ENCODE measurements at regions not wholly inside any gene's neighbourhood (a gene's known extent, or its start where the extent isn't known, plus 50 kb on each side); places are given as distances from the start of the nearest gene placed in this dataset.

DNA sequence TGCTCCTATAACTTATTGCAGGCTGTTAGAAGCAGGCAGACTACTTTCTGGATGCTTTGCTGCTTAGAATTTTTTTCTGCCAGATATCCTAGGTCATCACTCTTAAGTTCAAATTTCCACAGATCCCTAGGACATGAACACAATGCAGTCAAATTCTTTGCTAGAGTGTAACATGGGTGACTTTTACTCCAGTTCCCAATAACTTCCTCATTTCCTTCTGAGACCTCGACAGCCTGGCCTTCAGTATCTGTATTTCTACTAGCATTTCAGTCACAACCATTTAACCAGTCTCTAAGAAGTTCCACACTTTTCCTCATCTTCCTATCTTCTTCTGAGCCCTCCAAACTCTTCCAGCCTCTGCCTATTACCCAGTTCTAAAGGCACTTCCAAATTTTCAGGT lies 60.4 kb upstream of the ZBED5 start:
- no peaks in the 10 kb centered on the region for H3K79me2 ChIP-seq (ENCODE audit: low read depth)
- H3K9me2 ChIP-seq (ENCODE audit: insufficient read depth), result no peaks in the 10 kb centered on the region
- H3K36me3 ChIP-seq (ENCODE audit: low read depth), result no peaks in the 10 kb centered on the region
- no peaks in the 10 kb centered on the region for H3K4me1 ChIP-seq (replicated peaks; ENCODE audit: insufficient read depth)
- DNase-seq, result no peak
- intact Hi-C loops (cut with micrococcal nuclease; ENCODE audit: unreplicated experiment), result no loop called here
- ChIA-PET CTCF (no interaction called here), POLR2A (ENCODE audit: unreplicated experiment) (no interaction called here)
- H3K4me2 ChIP-seq, result no peak overlapping the region
- peaks cover 10% of the 10 kb centered on the region; the same call in 1 of the 2 replicates for H3K9me3 ChIP-seq (ENCODE audit: insufficient read depth, low read depth)
- no peaks in the 10 kb centered on the region for H4K20me1 ChIP-seq (ENCODE audit: insufficient read depth)
- no TSS peak for BruUV-seq (replicated peaks)
- no peak overlapping the region for H3K27ac ChIP-seq
- no peak overlapping the region for H3K4me3 ChIP-seq
- no peaks in the 10 kb centered on the region for H3K27me3 ChIP-seq (ENCODE audit: insufficient read depth, low read depth)
- no peak for TF ChIP-seq EZH2 (IDR thresholded peaks at IDR 0.05; ENCODE audit: low read depth)
- TF ChIP-seq, protein P1, sequence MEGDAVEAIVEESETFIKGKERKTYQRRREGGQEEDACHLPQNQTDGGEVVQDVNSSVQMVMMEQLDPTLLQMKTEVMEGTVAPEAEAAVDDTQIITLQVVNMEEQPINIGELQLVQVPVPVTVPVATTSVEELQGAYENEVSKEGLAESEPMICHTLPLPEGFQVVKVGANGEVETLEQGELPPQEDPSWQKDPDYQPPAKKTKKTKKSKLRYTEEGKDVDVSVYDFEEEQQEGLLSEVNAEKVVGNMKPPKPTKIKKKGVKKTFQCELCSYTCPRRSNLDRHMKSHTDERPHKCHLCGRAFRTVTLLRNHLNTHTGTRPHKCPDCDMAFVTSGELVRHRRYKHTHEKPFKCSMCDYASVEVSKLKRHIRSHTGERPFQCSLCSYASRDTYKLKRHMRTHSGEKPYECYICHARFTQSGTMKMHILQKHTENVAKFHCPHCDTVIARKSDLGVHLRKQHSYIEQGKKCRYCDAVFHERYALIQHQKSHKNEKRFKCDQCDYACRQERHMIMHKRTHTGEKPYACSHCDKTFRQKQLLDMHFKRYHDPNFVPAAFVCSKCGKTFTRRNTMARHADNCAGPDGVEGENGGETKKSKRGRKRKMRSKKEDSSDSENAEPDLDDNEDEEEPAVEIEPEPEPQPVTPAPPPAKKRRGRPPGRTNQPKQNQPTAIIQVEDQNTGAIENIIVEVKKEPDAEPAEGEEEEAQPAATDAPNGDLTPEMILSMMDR (conservative IDR thresholded peaks at IDR 0.05), result no peak
- H2AFZ ChIP-seq, result no peak overlapping the region
- H3F3A ChIP-seq (ENCODE audit: insufficient read depth, low read depth), result no peaks in the 10 kb centered on the region

DNA sequence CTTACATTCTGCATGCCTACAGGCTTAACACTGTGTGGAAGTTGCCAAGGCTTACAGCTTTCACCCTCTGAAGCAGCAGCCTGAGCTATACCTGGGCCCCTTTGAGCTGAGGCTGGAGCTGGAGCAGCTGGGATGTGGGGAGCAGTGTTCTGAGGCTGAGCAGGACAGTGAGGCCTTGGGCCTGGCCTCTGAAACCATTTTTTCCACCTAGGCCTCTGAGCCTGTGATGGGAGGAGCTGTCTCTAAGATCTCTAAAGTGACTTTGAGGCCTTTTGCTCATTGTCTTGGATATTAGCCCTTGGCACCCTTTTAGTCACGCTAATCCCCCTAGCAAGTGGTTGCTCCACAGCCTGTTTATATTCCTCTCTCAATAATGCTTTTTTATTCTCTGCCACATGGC lies 59.9 kb upstream of the ZBED5 start:
- no peak overlapping the region for H3K4me3 ChIP-seq
- no peak for DNase-seq
- H3K9me3 ChIP-seq (ENCODE audit: insufficient read depth, low read depth), result peaks cover 10% of the 10 kb centered on the region; the same call in 1 of the 2 replicates
- POLR2A ChIA-PET (ENCODE audit: unreplicated experiment), result no interaction called here
- intact Hi-C loops (cut with micrococcal nuclease; ENCODE audit: unreplicated experiment), result no loop called here
- CTCF ChIA-PET, result no interaction called here
- H3K79me2 ChIP-seq (ENCODE audit: low read depth), result no peaks in the 10 kb centered on the region
- no TSS peak for BruUV-seq (replicated peaks)
- H3K27ac ChIP-seq, result no peak overlapping the region
- no peak overlapping the region for H2AFZ ChIP-seq
- H3K4me1 ChIP-seq (replicated peaks; ENCODE audit: insufficient read depth), result no peaks in the 10 kb centered on the region
- no peaks in the 10 kb centered on the region for H3F3A ChIP-seq (ENCODE audit: insufficient read depth, low read depth)
- H4K20me1 ChIP-seq (ENCODE audit: insufficient read depth), result no peaks in the 10 kb centered on the region
- H3K27me3 ChIP-seq (ENCODE audit: insufficient read depth, low read depth), result no peaks in the 10 kb centered on the region
- no peaks in the 10 kb centered on the region for H3K9me2 ChIP-seq (ENCODE audit: insufficient read depth)
- H3K36me3 ChIP-seq (ENCODE audit: low read depth), result no peaks in the 10 kb centered on the region
- TF ChIP-seq, protein P1 (conservative IDR thresholded peaks at IDR 0.05), result no peak
- no peak for TF ChIP-seq EZH2 (IDR thresholded peaks at IDR 0.05; ENCODE audit: low read depth)
- no peak overlapping the region for H3K4me2 ChIP-seq

DNA sequence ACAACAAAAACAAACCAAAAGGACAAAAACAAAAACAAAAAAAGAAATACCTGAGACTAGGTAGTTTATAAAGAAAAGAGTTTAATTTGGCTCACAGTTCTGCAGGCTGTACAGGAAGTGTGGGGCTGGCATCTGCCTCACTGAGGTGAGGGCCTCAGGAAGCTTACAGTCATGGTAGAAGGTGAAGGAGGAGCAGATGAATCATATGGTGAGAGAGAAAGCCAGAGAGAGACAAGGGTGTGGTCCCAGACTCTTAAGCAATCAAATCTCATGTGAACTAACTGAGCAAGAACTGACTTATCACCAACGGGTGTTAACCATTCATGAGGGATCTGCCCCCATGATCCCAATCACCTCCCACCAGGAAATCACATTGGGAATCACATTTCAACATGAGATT lies 58.8 kb upstream of the ZBED5 start:
- intact Hi-C loops (cut with micrococcal nuclease; ENCODE audit: unreplicated experiment), result no loop called here
- ChIA-PET CTCF (no interaction called here), POLR2A (ENCODE audit: unreplicated experiment) (no interaction called here)
- no peak for TF ChIP-seq EZH2 (IDR thresholded peaks at IDR 0.05; ENCODE audit: low read depth)
- TF ChIP-seq, protein P1 (conservative IDR thresholded peaks at IDR 0.05), result no peak
- H3K4me1 ChIP-seq (replicated peaks; ENCODE audit: insufficient read depth), result no peaks in the 10 kb centered on the region
- no peaks in the 10 kb centered on the region for H3K9me2 ChIP-seq (ENCODE audit: insufficient read depth)
- no peak overlapping the region for H3K4me3 ChIP-seq
- no peaks in the 10 kb centered on the region for H4K20me1 ChIP-seq (ENCODE audit: insufficient read depth)
- no peak overlapping the region for H3K4me2 ChIP-seq
- H3K79me2 ChIP-seq (ENCODE audit: low read depth), result no peaks in the 10 kb centered on the region
- no TSS peak for BruUV-seq (replicated peaks)
- no peak overlapping the region for H3K27ac ChIP-seq
- H3K36me3 ChIP-seq (ENCODE audit: low read depth), result no peaks in the 10 kb centered on the region
- H3F3A ChIP-seq (ENCODE audit: insufficient read depth, low read depth), result no peaks in the 10 kb centered on the region
- no peaks in the 10 kb centered on the region for H3K27me3 ChIP-seq (ENCODE audit: insufficient read depth, low read depth)
- no peak overlapping the region for H2AFZ ChIP-seq
- DNase-seq, result no peak
- peaks cover 10% of the 10 kb centered on the region; the same call in 1 of the 2 replicates for H3K9me3 ChIP-seq (ENCODE audit: insufficient read depth, low read depth)
